ENCODE measurements at regions not wholly inside any gene's neighbourhood (a gene's known extent, or its start where the extent isn't known, plus 50 kb on each side); places are given as distances from the start of the nearest gene placed in this dataset.

GRCh38 chr10:2917926-2918325 lies 149.4 kb upstream of the PFKP start (continued):
- TF ChIP-seq AEBP2 (tag by site-specific recombination; IDR thresholded peaks at IDR 0.05; ENCODE audit: borderline replicate concordance) (no peak), ZNF155 (tag by site-specific recombination; IDR thresholded peaks at IDR 0.05) (no peak)

DNA sequence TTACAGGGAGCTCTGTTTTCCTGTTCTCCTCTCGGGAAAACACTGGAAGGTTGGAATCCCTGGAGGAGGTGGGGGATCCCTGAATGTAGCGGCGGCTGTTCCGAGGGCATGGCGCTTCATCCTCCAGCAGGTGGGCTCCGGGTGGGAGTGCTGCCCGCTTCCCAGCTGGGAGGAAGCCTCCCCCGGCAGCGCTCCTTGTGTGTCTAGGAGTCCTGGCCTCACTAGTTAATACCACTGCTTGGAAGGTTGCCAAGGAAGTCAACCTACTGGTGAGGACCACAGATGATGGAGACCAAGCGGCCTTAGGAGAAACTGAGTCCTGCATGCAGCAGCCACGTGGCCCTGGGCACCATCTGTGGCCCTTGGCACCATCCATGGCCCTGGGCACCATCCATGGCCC lies 151.9 kb upstream of the PFKP start:
- Histone ChIP-seq H3K9me3 (ENCODE audit: control insufficient read depth, insufficient read depth, low read depth, low read length) (no peaks in the 10 kb centered on the region), H3K4me1 (ENCODE audit: control insufficient read depth, insufficient read depth, low read length) (peaks cover 5% of the 10 kb centered on the region), H3K36me3 (ENCODE audit: control insufficient read depth in 2 of 2, insufficient read depth in 1 of 2, low read length in 2 of 2) (no peaks in the 10 kb centered on the region), H3K4me3 (ENCODE audit: low read depth, low read length) (no peak overlapping the region), H3K27ac (ENCODE audit: extremely low read depth, low read depth, low read length) (no peak overlapping the region)
- TF ChIP-seq ZNF302 (tag by site-specific recombination; IDR thresholded peaks at IDR 0.05; ENCODE audit: low read depth), result no peak
- no peak for TF ChIP-seq ZNF404 (tag by site-specific recombination; IDR thresholded peaks at IDR 0.05)
- TF ChIP-seq, protein P1, sequence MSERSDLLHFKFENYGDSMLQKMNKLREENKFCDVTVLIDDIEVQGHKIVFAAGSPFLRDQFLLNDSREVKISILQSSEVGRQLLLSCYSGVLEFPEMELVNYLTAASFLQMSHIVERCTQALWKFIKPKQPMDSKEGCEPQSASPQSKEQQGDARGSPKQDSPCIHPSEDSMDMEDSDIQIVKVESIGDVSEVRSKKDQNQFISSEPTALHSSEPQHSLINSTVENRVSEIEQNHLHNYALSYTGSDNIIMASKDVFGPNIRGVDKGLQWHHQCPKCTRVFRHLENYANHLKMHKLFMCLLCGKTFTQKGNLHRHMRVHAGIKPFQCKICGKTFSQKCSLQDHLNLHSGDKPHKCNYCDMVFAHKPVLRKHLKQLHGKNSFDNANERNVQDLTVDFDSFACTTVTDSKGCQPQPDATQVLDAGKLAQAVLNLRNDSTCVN (tag by site-specific recombination; optimal IDR thresholded peaks at IDR 0.05), result no peak
- no peak for TF ChIP-seq ZNF121 (tag by site-specific recombination; IDR thresholded peaks at IDR 0.05)
- TF ChIP-seq ZBTB17 (tag by site-specific recombination; IDR thresholded peaks at IDR 0.05), result no peak
- no peak for TF ChIP-seq ZNF114 (tag by site-specific recombination; IDR thresholded peaks at IDR 0.05)
- no peak for TF ChIP-seq GFI1B (tag by site-specific recombination; IDR thresholded peaks at IDR 0.05)
- no peak for TF ChIP-seq ZNF169 (tag by site-specific recombination; IDR thresholded peaks at IDR 0.05)
- no peak for TF ChIP-seq ZNF23 (tag by site-specific recombination; IDR thresholded peaks at IDR 0.05; ENCODE audit: borderline replicate concordance)
- no peak for TF ChIP-seq ZNF416 (tag by site-specific recombination; IDR thresholded peaks at IDR 0.05)
- no peak for TF ChIP-seq ZNF473 (tag by site-specific recombination; IDR thresholded peaks at IDR 0.05)
- no peak for TF ChIP-seq SP7 (tag by site-specific recombination; IDR thresholded peaks at IDR 0.05)
- no peak for TF ChIP-seq ZFP41 (tag by site-specific recombination; IDR thresholded peaks at IDR 0.05; ENCODE audit: borderline replicate concordance)
- CTCF ChIA-PET, result interaction anchor here (2.5 kb wide), 1 partner anchor 13 kb away, joined by 11 read pairs; no protein-coding TSS in a partner anchor
- POLR2A ChIA-PET, result no interaction called here

DNA sequence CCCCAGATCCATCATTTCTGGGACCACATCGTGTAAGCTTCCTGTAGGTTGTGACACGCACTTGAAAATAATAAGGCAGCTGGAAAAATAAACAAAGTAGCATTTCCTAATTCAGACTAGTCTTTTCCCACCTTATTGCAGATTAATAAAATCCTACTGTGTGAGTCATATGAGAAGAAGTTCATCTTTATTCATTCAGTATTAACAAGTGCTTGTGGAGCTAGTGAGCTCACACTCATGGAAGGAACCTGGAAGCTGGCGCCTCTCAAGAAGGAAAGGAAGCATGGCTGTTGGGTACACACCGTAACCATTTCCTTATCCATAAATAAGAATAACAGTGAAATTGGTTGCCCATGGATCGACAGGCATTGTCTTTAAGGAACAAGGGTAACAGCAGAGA lies 152.6 kb upstream of the PFKP start:
- peak; percentile 70 for TF ChIP-seq SCRT2 (tag by site-specific recombination; IDR thresholded peaks at IDR 0.05)
- no peak for TF ChIP-seq ZNF202 (tag by site-specific recombination; IDR thresholded peaks at IDR 0.05; ENCODE audit: borderline replicate concordance)
- POLR2A ChIA-PET, result no interaction called here
- Histone ChIP-seq H3K27ac (ENCODE audit: extremely low read depth, low read depth, low read length) (no peak overlapping the region), H3K4me3 (ENCODE audit: low read depth, low read length) (no peak overlapping the region), H3K36me3 (ENCODE audit: control insufficient read depth in 2 of 2, insufficient read depth in 1 of 2, low read length in 2 of 2) (no peaks in the 10 kb centered on the region), H3K4me1 (ENCODE audit: control insufficient read depth, insufficient read depth, low read length) (peaks cover 5% of the 10 kb centered on the region), H3K9me3 (ENCODE audit: control insufficient read depth, insufficient read depth, low read depth, low read length) (no peaks in the 10 kb centered on the region)
- CTCF ChIA-PET, result interaction anchor here (1.2 to 2.5 kb wide), 2 partner anchors 14 to 18 kb away, joined by 3 to 11 read pairs; no protein-coding TSS in a partner anchor

DNA sequence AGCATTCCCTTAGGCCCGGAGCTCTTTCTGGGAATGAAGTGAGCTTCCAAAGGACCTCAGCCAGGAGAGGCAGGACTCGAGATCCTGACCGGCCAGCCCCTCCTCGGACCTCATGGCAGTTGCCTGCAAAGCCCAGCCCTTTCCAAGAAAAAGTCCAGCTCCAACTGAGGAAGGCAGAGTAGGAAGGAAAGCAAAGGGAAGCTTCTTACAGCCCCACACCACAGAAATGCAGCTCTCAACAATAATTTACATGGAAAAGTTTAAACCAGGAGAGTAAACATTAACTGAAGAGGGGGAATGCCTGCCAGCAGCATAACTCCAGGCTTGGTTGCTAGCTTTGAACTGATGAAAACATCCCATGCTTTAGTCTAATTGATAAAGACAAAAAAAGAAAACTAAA lies 153.9 kb upstream of the PFKP start:
- CTCF ChIA-PET, result interaction anchor here (0.5 to 2.5 kb wide), 5 partner anchors 13 to 1486 kb away, joined by 3 to 11 read pairs (median 4); no protein-coding TSS in a partner anchor
- no peaks in the 10 kb centered on the region for H3K36me3 ChIP-seq (ENCODE audit: control insufficient read depth in 2 of 2, insufficient read depth in 1 of 2, low read length in 2 of 2)
- POLR2A ChIA-PET, result no interaction called here
- H3K4me3 ChIP-seq (ENCODE audit: low read depth, low read length), result no peak overlapping the region
- no peak overlapping the region for H3K27ac ChIP-seq (ENCODE audit: extremely low read depth, low read depth, low read length)
- H3K4me1 ChIP-seq (ENCODE audit: control insufficient read depth, insufficient read depth, low read length), result peaks cover 5% of the 10 kb centered on the region
- no peak for TF ChIP-seq ZNF311 (tag by site-specific recombination; IDR thresholded peaks at IDR 0.05; ENCODE audit: borderline replicate concordance)
- no peaks in the 10 kb centered on the region for H3K9me3 ChIP-seq (ENCODE audit: control insufficient read depth, insufficient read depth, low read depth, low read length)
